HL-60 (cell line): ENCODE measurements at regions not wholly inside any gene's neighbourhood (a gene's known extent, or its start where the extent isn't known, plus 50 kb on each side); places are given as distances from the start of the nearest gene placed in this dataset.
"Not testable (repeated sequence)": the region's sequence is repeated elsewhere in the genome, so short reads cannot be mapped to it uniquely, and the experiment has no call there.

Experiments
- CTCF ChIP-seq: IDR thresholded peaks from one replicate; pipeline ENCODE4 v1.5.1; 2011; ENCODE audit warnings: low read length, control low read depth, inconsistent platforms; ENCODE audit not compliant: insufficient read depth
- POLR2AphosphoS5 ChIP-seq: IDR thresholded peaks from 2 replicates; pipeline ENCODE4 v1.6.1; 2012; ENCODE audit warnings: low read depth

GRCh38 chr11:97102180-97102579 is 712.4 kb downstream of the JRKL start:
- TF ChIP-seq CTCF, POLR2AphosphoS5: not testable (repeated sequence)
